SJCRH30 (cell line): ENCODE measurements at regions not wholly inside any gene's neighbourhood (a gene's known extent, or its start where the extent isn't known, plus 50 kb on each side); places are given as distances from the start of the nearest gene placed in this dataset.
A peak's percentile ranks its signal among the peaks of the same experiment; 100 is the strongest.

Experiments used
- DNase-seq, 2 experiments: peaks; one replicate each; pipeline ENCODE4 v3.0.0-alpha.2; 2015 to 2020
- H3K27ac ChIP-seq: fragments of 250-450 bp; sonication (Bioruptor Pico); 2 replicates; pipeline ENCODE4 v1.5.1; 2020; ENCODE audit warnings: mild to moderate bottlenecking, moderate library complexity
- H3K27me3 ChIP-seq: fragments of 250-450 bp; sonication (Bioruptor Pico); 2 replicates; pipeline ENCODE4 v1.5.1; 2020; ENCODE audit warnings: mild to moderate bottlenecking, moderate library complexity
- H3K36me3 ChIP-seq: fragments of 250-450 bp; sonication (Bioruptor Pico); 2 replicates; pipeline ENCODE4 v1.5.1; 2020; ENCODE audit warnings: mild to moderate bottlenecking, moderate library complexity
- H3K4me1 ChIP-seq: fragments of 250-450 bp; sonication (Bioruptor Pico); 2 replicates; pipeline ENCODE4 v1.5.1; 2020; ENCODE audit warnings: mild to moderate bottlenecking, moderate library complexity
- H3K4me3 ChIP-seq: fragments of 250-450 bp; sonication (Bioruptor Pico); 2 replicates; pipeline ENCODE4 v1.5.1; 2020; ENCODE audit warnings: mild to moderate bottlenecking, moderate library complexity
- H3K9me3 ChIP-seq: fragments of 250-450 bp; sonication (Bioruptor Pico); replicated peaks from 2 replicates; pipeline ENCODE4 v1.5.1; 2020; ENCODE audit warnings: mild to moderate bottlenecking, moderate library complexity

GRCh38 chr3:147956615-147957014 lies 547.5 kb downstream of the ZIC1 start:
- no peaks in the 10 kb centered on the region for H3K9me3 ChIP-seq
- H3K27ac ChIP-seq: no peak overlapping the region
- peaks cover 3% of the 10 kb centered on the region; the same call in 1 of the 2 replicates for H3K36me3 ChIP-seq

GRCh38 chr3:147958754-147959153 lies 549.6 kb downstream of the ZIC1 start:
- H3K9me3 ChIP-seq: no peaks in the 10 kb centered on the region
- no peak for DNase-seq
- H3K4me1 ChIP-seq: no peaks in the 10 kb centered on the region
- H3K4me3 ChIP-seq: no peak overlapping the region
- no peak overlapping the region for H3K27ac ChIP-seq
- H3K36me3 ChIP-seq: peaks cover 3% of the 10 kb centered on the region; the same call in 1 of the 2 replicates
- H3K27me3 ChIP-seq: no peaks in the 10 kb centered on the region

More at GRCh38 chr3:147956615-147957014, 547.5 kb downstream of the ZIC1 start:
- DNase-seq: no peak
- Histone ChIP-seq H3K4me1 (no peaks in the 10 kb centered on the region), H3K27me3 (no peaks in the 10 kb centered on the region), H3K4me3 (no peak overlapping the region)

GRCh38 chr3:147960786-147961185 lies 551.6 kb downstream of the ZIC1 start:
- no peak for DNase-seq
- no peaks in the 10 kb centered on the region for H3K36me3 ChIP-seq
- no peak overlapping the region for H3K27ac ChIP-seq

GRCh38 chr3:147962408-147963164 lies 553.4 kb downstream of the ZIC1 start:
- Histone ChIP-seq H3K9me3 (no peaks in the 10 kb centered on the region), H3K4me1 (no peaks in the 10 kb centered on the region), H3K36me3 (no peaks in the 10 kb centered on the region), H3K4me3 (no peak overlapping the region), H3K27ac (no peak overlapping the region), H3K27me3 (no peaks in the 10 kb centered on the region)
- no peak for DNase-seq

More at GRCh38 chr3:147960786-147961185, 551.6 kb downstream of the ZIC1 start:
- Histone ChIP-seq H3K4me1 (no peaks in the 10 kb centered on the region), H3K27me3 (no peaks in the 10 kb centered on the region), H3K9me3 (no peaks in the 10 kb centered on the region), H3K4me3 (no peak overlapping the region)

GRCh38 chr3:147963711-147964110 lies 554.5 kb downstream of the ZIC1 start:
- Histone ChIP-seq H3K27me3 (no peaks in the 10 kb centered on the region), H3K9me3 (no peaks in the 10 kb centered on the region), H3K4me1 (no peaks in the 10 kb centered on the region), H3K36me3 (no peaks in the 10 kb centered on the region), H3K27ac (no peak overlapping the region), H3K4me3 (no peak overlapping the region)
- no peak for DNase-seq

GRCh38 chr3:147975165-147975564 lies 566.0 kb downstream of the ZIC1 start:
- H3K27ac ChIP-seq: no peak overlapping the region
- H3K36me3 ChIP-seq: no peaks in the 10 kb centered on the region
- DNase-seq: no peak
- peaks cover 16% of the 10 kb centered on the region for H3K4me1 ChIP-seq
- no peak overlapping the region for H3K4me3 ChIP-seq
- no peaks in the 10 kb centered on the region for H3K27me3 ChIP-seq
- no peaks in the 10 kb centered on the region for H3K9me3 ChIP-seq

GRCh38 chr3:147977001-147977400 lies 567.8 kb downstream of the ZIC1 start:
- no peak overlapping the region for H3K4me3 ChIP-seq
- H3K36me3 ChIP-seq: no peaks in the 10 kb centered on the region
- H3K9me3 ChIP-seq: no peaks in the 10 kb centered on the region
- H3K27ac ChIP-seq: peak overlapping the region; percentile 47
- peak; percentile 52 to 80 for DNase-seq
- no peaks in the 10 kb centered on the region for H3K27me3 ChIP-seq
- H3K4me1 ChIP-seq: peaks cover 16% of the 10 kb centered on the region

GRCh38 chr3:147987549-147987948 lies 578.4 kb downstream of the ZIC1 start:
- H3K36me3 ChIP-seq: no peaks in the 10 kb centered on the region
- H3K4me1 ChIP-seq: peaks cover 9% of the 10 kb centered on the region
- H3K27me3 ChIP-seq: no peaks in the 10 kb centered on the region
- H3K9me3 ChIP-seq: no peaks in the 10 kb centered on the region
- DNase-seq: peak; percentile 31 to 33
- H3K27ac ChIP-seq: peak overlapping the region; percentile 15; the same call in 1 of the 2 replicates
- no peak overlapping the region for H3K4me3 ChIP-seq

- no peak overlapping the region for H3K4me3 ChIP-seq
- peaks cover 9% of the 10 kb centered on the region for H3K4me1 ChIP-seq
- H3K27me3 ChIP-seq: no peaks in the 10 kb centered on the region
- H3K36me3 ChIP-seq: no peaks in the 10 kb centered on the region
- DNase-seq: no peak
- H3K9me3 ChIP-seq: no peaks in the 10 kb centered on the region
- no peak overlapping the region for H3K27ac ChIP-seq
Observed at GRCh38 chr3:147989344-147989743, 580.2 kb downstream of the ZIC1 start.

GRCh38 chr3:148002705-148003205 lies 593.6 kb downstream of the ZIC1 start:
- no peaks in the 10 kb centered on the region for H3K27me3 ChIP-seq
- 0 out of 2 replicates have a peak, but pooled peaks cover 3% of the 10 kb centered on the region for H3K9me3 ChIP-seq
- H3K36me3 ChIP-seq: no peaks in the 10 kb centered on the region
- H3K4me1 ChIP-seq: no peaks in the 10 kb centered on the region
- no peak for DNase-seq
- no peak overlapping the region for H3K27ac ChIP-seq
- H3K4me3 ChIP-seq: no peak overlapping the region

- DNase-seq: no peak
- Histone ChIP-seq H3K9me3 (0 out of 2 replicates have a peak, but pooled peaks cover 3% of the 10 kb centered on the region), H3K4me1 (no peaks in the 10 kb centered on the region), H3K36me3 (no peaks in the 10 kb centered on the region), H3K27me3 (no peaks in the 10 kb centered on the region), H3K27ac (no peak overlapping the region), H3K4me3 (no peak overlapping the region)
Observed at GRCh38 chr3:148004331-148004730, 595.2 kb downstream of the ZIC1 start.

- DNase-seq: no peak
- Histone ChIP-seq H3K9me3 (0 out of 2 replicates have a peak, but pooled peaks cover 2% of the 10 kb centered on the region), H3K27me3 (no peaks in the 10 kb centered on the region), H3K27ac (no peak overlapping the region), H3K4me3 (no peak overlapping the region), H3K4me1 (no peaks in the 10 kb centered on the region), H3K36me3 (no peaks in the 10 kb centered on the region)
Observed at GRCh38 chr3:148005456-148005855, 596.3 kb downstream of the ZIC1 start.

GRCh38 chr3:148006508-148006907 lies 597.3 kb downstream of the ZIC1 start:
- no peaks in the 10 kb centered on the region for H3K27me3 ChIP-seq
- no peak overlapping the region for H3K4me3 ChIP-seq
- no peaks in the 10 kb centered on the region for H3K36me3 ChIP-seq
- H3K9me3 ChIP-seq: no peaks in the 10 kb centered on the region
- peak in 1 of 2 experiments; percentile 15 for DNase-seq
- no peaks in the 10 kb centered on the region for H3K4me1 ChIP-seq
- no peak overlapping the region for H3K27ac ChIP-seq

GRCh38 chr3:148008591-148008990 lies 599.4 kb downstream of the ZIC1 start:
- H3K27me3 ChIP-seq: no peaks in the 10 kb centered on the region
- no peak for DNase-seq
- H3K4me3 ChIP-seq: no peak overlapping the region
- H3K9me3 ChIP-seq: no peaks in the 10 kb centered on the region
- no peaks in the 10 kb centered on the region for H3K4me1 ChIP-seq
- no peaks in the 10 kb centered on the region for H3K36me3 ChIP-seq
- H3K27ac ChIP-seq: no peak overlapping the region

GRCh38 chr3:148020861-148021260 lies 611.7 kb downstream of the ZIC1 start:
- no peak for DNase-seq
- Histone ChIP-seq H3K36me3 (no peaks in the 10 kb centered on the region), H3K27me3 (no peaks in the 10 kb centered on the region), H3K9me3 (no peaks in the 10 kb centered on the region), H3K4me3 (no peak overlapping the region), H3K4me1 (0 out of 2 replicates have a peak, but pooled peaks cover 2% of the 10 kb centered on the region), H3K27ac (no peak overlapping the region)
